ENCODE measurements at regions not wholly inside any gene's neighbourhood (a gene's known extent, or its start where the extent isn't known, plus 50 kb on each side); places are given as distances from the start of the nearest gene placed in this dataset.
"Not testable (repeated sequence)": the region's sequence is repeated elsewhere in the genome, so short reads cannot be mapped to it uniquely, and the experiment has no call there.

DNA sequence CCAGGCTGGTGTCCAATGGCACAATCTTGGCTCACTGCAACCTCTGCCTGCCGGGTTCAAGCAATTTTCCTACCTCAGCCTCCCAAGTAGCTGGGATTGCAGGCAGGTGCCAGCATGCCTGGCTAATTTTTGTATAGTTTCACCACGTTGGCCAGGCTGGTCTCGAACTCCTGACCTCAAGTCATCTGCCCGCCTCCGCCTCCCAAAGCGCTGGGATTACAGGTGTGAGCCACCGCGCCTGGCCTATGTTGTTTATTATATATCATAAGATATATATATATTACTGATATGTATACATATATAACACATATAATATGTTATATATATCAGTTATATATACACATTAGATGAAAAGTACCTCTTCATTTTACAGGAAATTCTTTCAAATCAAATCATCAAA, 914.7 kb downstream of the FOXD4L5 start:
- H3K79me2 ChIP-seq (ENCODE audit: control insufficient read depth, insufficient read depth, low read length); H3K4me3 ChIP-seq (ENCODE audit: control insufficient read depth in 2 of 3, extremely low read depth in 1 of 3, insufficient read depth in 2 of 3, low read depth in 1 of 3, low read length in 3 of 3); H2AFZ ChIP-seq (ENCODE audit: control insufficient read depth, low read length); H3K36me3 ChIP-seq (ENCODE audit: control insufficient read depth in 2 of 2, extremely low read depth in 1 of 2, insufficient read depth in 2 of 2, low read length in 2 of 2); H3K27ac ChIP-seq (ENCODE audit: control insufficient read depth, insufficient read depth, low read length); dilution Hi-C loops (cut with MboI; ENCODE audit: extremely low pct_ligation_motif_present, low sequenced_read_pairs); H3K9ac ChIP-seq (ENCODE audit: control insufficient read depth, extremely low read depth, insufficient read depth, low read length); FAIRE-seq; H4K20me1 ChIP-seq (ENCODE audit: control insufficient read depth, extremely low read depth, insufficient read depth, low read length); H3K9me1 ChIP-seq (ENCODE audit: control insufficient read depth, extremely low read depth, insufficient read depth, low read length); DNase-seq (ENCODE audit: low read depth, low spot score); H3K4me1 ChIP-seq (ENCODE audit: control insufficient read depth, extremely low read depth, insufficient read depth, low read length); H3K9me3 ChIP-seq (ENCODE audit: control insufficient read depth, low read depth, low read length); H3K27me3 ChIP-seq (ENCODE audit: control insufficient read depth, extremely low read depth, insufficient read depth, low read length); H3K4me2 ChIP-seq (ENCODE audit: control insufficient read depth, extremely low read depth, insufficient read depth, low read depth, low read length): not testable (repeated sequence)

DNA sequence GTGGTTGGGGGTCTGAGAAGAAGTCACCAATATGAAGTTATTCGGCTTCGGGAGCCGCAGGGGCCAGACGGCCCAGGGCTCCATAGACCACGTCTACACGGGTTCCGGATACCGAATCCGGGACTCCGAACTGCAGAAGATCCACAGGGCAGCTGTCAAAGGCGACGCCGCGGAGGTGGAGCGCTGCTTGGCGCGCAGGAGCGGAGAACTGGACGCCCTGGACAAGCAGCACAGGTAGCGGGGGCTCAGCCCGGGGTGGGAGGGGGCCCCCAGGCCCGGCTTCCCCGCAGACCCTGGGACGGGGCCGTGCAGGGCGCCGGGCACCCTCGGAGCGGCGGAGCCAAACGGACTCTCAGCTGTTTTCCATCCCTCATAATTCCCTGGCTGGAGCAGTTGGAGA, 915.4 kb downstream of the FOXD4L5 start:
- H3K9ac ChIP-seq (ENCODE audit: control insufficient read depth, extremely low read depth, insufficient read depth, low read length); H3K4me2 ChIP-seq (ENCODE audit: control insufficient read depth, extremely low read depth, insufficient read depth, low read depth, low read length); H2AFZ ChIP-seq (ENCODE audit: control insufficient read depth, low read length); H3K9me1 ChIP-seq (ENCODE audit: control insufficient read depth, extremely low read depth, insufficient read depth, low read length); H3K9me3 ChIP-seq (ENCODE audit: control insufficient read depth, low read depth, low read length); dilution Hi-C loops (cut with MboI; ENCODE audit: extremely low pct_ligation_motif_present, low sequenced_read_pairs); H3K27me3 ChIP-seq (ENCODE audit: control insufficient read depth, extremely low read depth, insufficient read depth, low read length); H3K79me2 ChIP-seq (ENCODE audit: control insufficient read depth, insufficient read depth, low read length); DNase-seq (ENCODE audit: low read depth, low spot score); H3K4me1 ChIP-seq (ENCODE audit: control insufficient read depth, extremely low read depth, insufficient read depth, low read length); H3K4me3 ChIP-seq (ENCODE audit: control insufficient read depth in 2 of 3, extremely low read depth in 1 of 3, insufficient read depth in 2 of 3, low read depth in 1 of 3, low read length in 3 of 3); H4K20me1 ChIP-seq (ENCODE audit: control insufficient read depth, extremely low read depth, insufficient read depth, low read length); FAIRE-seq; H3K36me3 ChIP-seq (ENCODE audit: control insufficient read depth in 2 of 2, extremely low read depth in 1 of 2, insufficient read depth in 2 of 2, low read length in 2 of 2); H3K27ac ChIP-seq (ENCODE audit: control insufficient read depth, insufficient read depth, low read length): not testable (repeated sequence)

DNA sequence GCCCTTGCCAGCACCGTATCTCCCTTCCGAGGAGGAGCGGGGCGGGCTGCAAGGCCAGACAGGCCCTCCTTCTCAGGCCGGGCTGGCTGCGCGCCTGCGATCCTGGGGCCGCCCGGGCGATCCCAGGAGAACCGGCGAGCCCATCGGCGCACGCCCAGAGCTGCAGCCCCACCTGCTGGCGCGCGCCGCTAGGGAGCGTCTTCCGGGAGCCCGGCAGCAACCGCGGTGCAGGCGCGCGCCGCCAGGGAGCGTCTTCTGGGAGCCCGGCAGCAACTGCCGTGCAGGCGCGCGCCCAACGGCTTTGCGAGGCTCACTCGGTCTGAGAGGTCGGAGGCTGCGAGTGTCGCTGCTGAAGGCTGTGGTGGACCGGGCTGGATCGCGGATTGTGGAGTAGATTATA, 915.9 kb downstream of the FOXD4L5 start:
- dilution Hi-C loops (cut with MboI; ENCODE audit: extremely low pct_ligation_motif_present, low sequenced_read_pairs); FAIRE-seq; H3K36me3 ChIP-seq (ENCODE audit: control insufficient read depth in 2 of 2, extremely low read depth in 1 of 2, insufficient read depth in 2 of 2, low read length in 2 of 2); H3K9ac ChIP-seq (ENCODE audit: control insufficient read depth, extremely low read depth, insufficient read depth, low read length); H3K9me3 ChIP-seq (ENCODE audit: control insufficient read depth, low read depth, low read length); H3K4me1 ChIP-seq (ENCODE audit: control insufficient read depth, extremely low read depth, insufficient read depth, low read length); H3K4me3 ChIP-seq (ENCODE audit: control insufficient read depth in 2 of 3, extremely low read depth in 1 of 3, insufficient read depth in 2 of 3, low read depth in 1 of 3, low read length in 3 of 3); H3K27me3 ChIP-seq (ENCODE audit: control insufficient read depth, extremely low read depth, insufficient read depth, low read length); H3K9me1 ChIP-seq (ENCODE audit: control insufficient read depth, extremely low read depth, insufficient read depth, low read length); H3K27ac ChIP-seq (ENCODE audit: control insufficient read depth, insufficient read depth, low read length); H3K4me2 ChIP-seq (ENCODE audit: control insufficient read depth, extremely low read depth, insufficient read depth, low read depth, low read length); H4K20me1 ChIP-seq (ENCODE audit: control insufficient read depth, extremely low read depth, insufficient read depth, low read length); H2AFZ ChIP-seq (ENCODE audit: control insufficient read depth, low read length); H3K79me2 ChIP-seq (ENCODE audit: control insufficient read depth, insufficient read depth, low read length); DNase-seq (ENCODE audit: low read depth, low spot score): not testable (repeated sequence)
- TF ChIP-seq, protein P1, sequence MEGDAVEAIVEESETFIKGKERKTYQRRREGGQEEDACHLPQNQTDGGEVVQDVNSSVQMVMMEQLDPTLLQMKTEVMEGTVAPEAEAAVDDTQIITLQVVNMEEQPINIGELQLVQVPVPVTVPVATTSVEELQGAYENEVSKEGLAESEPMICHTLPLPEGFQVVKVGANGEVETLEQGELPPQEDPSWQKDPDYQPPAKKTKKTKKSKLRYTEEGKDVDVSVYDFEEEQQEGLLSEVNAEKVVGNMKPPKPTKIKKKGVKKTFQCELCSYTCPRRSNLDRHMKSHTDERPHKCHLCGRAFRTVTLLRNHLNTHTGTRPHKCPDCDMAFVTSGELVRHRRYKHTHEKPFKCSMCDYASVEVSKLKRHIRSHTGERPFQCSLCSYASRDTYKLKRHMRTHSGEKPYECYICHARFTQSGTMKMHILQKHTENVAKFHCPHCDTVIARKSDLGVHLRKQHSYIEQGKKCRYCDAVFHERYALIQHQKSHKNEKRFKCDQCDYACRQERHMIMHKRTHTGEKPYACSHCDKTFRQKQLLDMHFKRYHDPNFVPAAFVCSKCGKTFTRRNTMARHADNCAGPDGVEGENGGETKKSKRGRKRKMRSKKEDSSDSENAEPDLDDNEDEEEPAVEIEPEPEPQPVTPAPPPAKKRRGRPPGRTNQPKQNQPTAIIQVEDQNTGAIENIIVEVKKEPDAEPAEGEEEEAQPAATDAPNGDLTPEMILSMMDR (optimal IDR thresholded peaks at IDR 0.05 in 1 of 3, IDR thresholded peaks at IDR 0.05 in 1 of 3, conservative IDR thresholded peaks at IDR 0.05 in 1 of 3; ENCODE audit: extremely low read depth in 1 of 3, insufficient read depth in 2 of 3, low read length in 3 of 3), result peak in 1 of 3 experiments; percentile 26

DNA sequence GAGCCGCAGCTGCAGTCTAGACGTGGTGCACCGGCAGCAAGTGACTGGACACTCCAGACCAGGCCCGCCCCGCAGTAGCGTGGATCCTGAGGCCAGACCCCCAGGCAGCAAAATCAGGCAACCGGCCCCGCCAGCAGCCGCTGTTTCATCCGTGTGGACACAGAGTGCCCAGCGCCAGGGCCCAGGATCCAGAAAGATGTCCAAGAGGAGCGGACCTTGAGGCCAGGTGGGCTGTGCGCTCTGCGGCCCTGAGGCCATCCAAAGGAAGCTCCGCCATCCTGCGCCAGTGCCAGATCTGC, 916.4 kb downstream of the FOXD4L5 start:
- H3K4me3 ChIP-seq (ENCODE audit: control insufficient read depth in 2 of 3, extremely low read depth in 1 of 3, insufficient read depth in 2 of 3, low read depth in 1 of 3, low read length in 3 of 3); H3K27ac ChIP-seq (ENCODE audit: control insufficient read depth, insufficient read depth, low read length); H3K79me2 ChIP-seq (ENCODE audit: control insufficient read depth, insufficient read depth, low read length); DNase-seq (ENCODE audit: low read depth, low spot score); H3K9me3 ChIP-seq (ENCODE audit: control insufficient read depth, low read depth, low read length); H2AFZ ChIP-seq (ENCODE audit: control insufficient read depth, low read length); H3K4me2 ChIP-seq (ENCODE audit: control insufficient read depth, extremely low read depth, insufficient read depth, low read depth, low read length); H3K9me1 ChIP-seq (ENCODE audit: control insufficient read depth, extremely low read depth, insufficient read depth, low read length); FAIRE-seq; H3K36me3 ChIP-seq (ENCODE audit: control insufficient read depth in 2 of 2, extremely low read depth in 1 of 2, insufficient read depth in 2 of 2, low read length in 2 of 2); dilution Hi-C loops (cut with MboI; ENCODE audit: extremely low pct_ligation_motif_present, low sequenced_read_pairs); H4K20me1 ChIP-seq (ENCODE audit: control insufficient read depth, extremely low read depth, insufficient read depth, low read length); H3K4me1 ChIP-seq (ENCODE audit: control insufficient read depth, extremely low read depth, insufficient read depth, low read length); H3K27me3 ChIP-seq (ENCODE audit: control insufficient read depth, extremely low read depth, insufficient read depth, low read length); H3K9ac ChIP-seq (ENCODE audit: control insufficient read depth, extremely low read depth, insufficient read depth, low read length): not testable (repeated sequence)
